ENCODE measurements at regions not wholly inside any gene's neighbourhood (a gene's known extent, or its start where the extent isn't known, plus 50 kb on each side); places are given as distances from the start of the nearest gene placed in this dataset.

DNA sequence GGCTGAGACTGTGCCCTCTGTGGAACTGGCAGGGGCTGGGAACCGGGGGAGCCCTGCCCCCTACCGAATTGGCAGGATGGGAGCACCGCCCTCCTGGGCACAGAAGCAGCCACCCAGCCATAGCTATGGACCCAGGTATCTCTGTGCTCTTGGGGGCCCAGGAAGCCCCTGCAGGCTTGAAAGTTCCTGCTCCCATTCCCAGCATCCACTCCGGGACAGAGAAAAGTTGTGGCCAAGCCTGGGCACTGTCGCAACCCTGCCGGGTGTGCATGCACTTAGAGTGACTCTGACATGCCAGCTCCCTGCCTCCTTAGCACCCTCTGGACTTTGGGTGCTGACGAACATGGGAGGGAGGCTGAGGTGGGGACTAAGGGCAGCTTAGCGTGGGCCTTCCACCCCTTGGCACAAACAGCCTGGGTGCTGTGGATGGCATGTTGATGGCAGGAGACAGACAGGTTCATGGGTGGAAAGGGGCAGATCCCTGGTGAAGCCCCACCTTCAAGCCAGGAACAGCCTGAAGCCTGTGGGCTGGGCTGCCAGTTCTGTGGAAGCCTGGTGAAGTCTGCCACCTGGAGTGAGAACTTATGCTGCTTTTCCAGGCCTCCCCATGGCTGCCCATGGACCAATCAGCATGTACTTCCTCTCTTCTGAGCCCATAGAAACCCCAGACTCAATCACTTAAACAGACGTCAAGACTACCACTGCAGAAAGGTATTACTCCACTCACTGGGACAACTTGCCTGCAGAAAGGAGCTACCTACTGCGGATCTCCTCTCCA, 279.0 kb downstream of the ATXN7L3B start:
- no peak for DNase-seq (ENCODE audit: low read depth)

DNA sequence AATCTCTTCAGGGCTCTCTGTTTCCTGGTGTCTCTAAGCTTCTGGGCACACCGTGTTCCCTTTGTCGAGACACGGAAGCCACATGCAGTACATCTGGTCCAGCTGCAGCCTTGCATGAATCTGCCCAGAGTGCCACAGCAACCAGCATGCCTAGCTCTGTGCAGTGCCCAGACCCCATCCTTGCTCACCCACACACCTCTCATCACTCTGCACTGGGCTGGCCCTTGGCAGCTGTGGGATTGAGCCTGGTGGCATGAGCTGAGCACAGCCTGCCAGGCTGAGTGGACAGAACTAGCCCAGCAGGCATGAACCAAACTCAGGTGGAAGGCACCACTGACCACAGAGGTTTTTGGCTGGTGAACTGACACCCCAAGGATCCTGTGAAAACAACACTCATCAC, 279.9 kb downstream of the ATXN7L3B start:
- no peak for DNase-seq (ENCODE audit: low read depth)

GRCh38 chr12:74818412-74818811, 280.8 kb downstream of the ATXN7L3B start:
- no peak for DNase-seq (ENCODE audit: low read depth)

GRCh38 chr12:74820324-74820723, 282.7 kb downstream of the ATXN7L3B start:
- no peak for DNase-seq (ENCODE audit: low read depth)

- no peak for DNase-seq (ENCODE audit: low read depth)
Measured at GRCh38 chr12:74836567-74836966, 298.9 kb downstream of the ATXN7L3B start.

- no peak for DNase-seq (ENCODE audit: low read depth)
Measured at GRCh38 chr12:74846116-74846515, 308.5 kb downstream of the ATXN7L3B start.

GRCh38 chr12:74847169-74847568, 309.5 kb downstream of the ATXN7L3B start:
- no peak for DNase-seq (ENCODE audit: low read depth)

DNA sequence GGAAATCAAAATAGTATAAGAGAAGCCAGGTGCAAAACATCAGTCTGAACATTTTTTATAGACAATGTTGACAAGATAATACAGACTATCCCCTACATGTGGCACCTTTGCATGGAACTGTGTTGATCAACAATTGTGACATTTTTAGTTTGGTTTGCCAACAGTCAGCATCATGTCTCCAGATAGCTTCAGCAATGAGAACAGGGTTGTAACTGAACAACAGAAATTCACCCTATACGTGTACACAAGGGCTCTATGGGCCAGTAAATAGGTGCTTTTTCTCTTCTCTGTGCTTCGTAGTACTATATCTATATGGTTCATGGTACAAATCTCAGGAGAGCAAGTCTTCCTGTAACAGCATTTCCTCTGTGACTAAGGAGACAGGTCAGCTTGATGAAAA, 310.4 kb downstream of the ATXN7L3B start:
- DNase-seq (ENCODE audit: low read depth): no peak

DNA sequence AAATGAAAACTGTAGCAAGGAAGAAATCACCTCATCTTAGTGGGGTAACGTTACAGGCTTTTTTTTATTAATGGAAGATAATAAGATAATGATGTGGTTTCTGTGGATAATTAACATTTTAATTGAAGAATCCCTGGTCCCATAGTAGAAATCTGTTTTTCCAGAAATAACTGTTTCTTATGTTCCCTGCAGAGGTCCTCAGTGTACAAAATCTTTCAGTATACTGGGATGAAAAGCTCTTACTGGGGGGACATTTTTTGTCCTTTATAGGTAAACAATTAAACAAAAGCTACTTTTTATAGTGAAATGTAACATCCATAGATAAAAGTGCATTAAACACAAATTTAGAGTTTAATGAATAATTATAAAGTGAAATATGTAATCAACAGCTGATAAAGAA, 312.2 kb downstream of the ATXN7L3B start:
- DNase-seq (ENCODE audit: low read depth): no peak

- no peak for DNase-seq (ENCODE audit: low read depth)
Measured at GRCh38 chr12:74871817-74872216, 334.2 kb downstream of the ATXN7L3B start.

- DNase-seq (ENCODE audit: low read depth): no peak
Measured at GRCh38 chr12:74885775-74886174, 323.9 kb downstream of the KCNC2 start.

DNA sequence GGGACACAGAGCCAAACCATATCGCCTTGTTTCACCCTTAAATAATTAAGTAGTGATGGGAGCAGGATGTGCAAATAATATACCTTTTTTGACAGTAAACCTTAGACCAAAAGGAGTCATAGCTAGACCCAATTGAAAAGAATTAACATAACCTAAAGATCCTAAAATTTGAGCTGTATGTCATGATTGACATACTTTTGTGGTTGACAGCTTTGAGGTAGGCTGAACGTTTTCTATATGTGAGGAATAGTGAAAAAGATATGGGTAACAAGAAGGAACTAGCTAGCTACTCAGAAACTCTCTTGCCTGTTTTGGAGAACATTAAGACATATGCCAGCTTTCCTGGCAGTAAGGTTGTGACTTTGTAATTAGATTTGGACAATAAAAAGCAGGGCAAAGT, 320.6 kb downstream of the KCNC2 start:
- DNase-seq (ENCODE audit: low read depth): no peak

DNA sequence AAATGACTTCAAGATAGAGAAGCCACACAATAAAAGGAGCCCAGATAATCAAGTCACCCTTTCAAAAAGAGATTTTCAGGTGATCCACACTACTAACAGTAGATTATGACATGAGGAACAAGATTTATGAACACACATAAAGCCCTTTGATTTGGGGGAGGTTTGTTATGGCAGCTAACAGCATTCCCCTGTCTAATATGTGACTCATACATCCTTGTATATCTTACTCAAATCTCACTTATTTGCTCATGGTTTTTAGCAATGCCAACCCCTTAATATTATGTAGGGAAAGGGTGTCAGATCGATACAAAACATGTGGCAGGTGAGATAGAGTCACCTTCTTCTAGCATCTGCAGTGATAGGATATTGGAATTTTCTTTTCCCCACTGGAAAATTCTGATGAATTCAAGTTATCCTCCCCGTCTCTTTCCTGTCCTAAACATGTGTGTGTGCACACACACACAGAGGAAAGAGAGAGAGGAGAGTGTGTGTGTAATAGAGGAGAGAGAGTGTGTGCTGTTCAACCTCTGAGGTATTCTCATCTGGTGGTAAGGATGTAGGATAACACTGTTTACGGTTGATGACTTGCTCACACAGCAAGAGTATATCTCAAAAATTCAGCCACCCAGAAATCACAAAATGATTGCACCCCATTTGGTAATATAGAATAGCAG, 319.9 kb downstream of the KCNC2 start:
- peak; percentile 65 for DNase-seq (ENCODE audit: low read depth)

DNA sequence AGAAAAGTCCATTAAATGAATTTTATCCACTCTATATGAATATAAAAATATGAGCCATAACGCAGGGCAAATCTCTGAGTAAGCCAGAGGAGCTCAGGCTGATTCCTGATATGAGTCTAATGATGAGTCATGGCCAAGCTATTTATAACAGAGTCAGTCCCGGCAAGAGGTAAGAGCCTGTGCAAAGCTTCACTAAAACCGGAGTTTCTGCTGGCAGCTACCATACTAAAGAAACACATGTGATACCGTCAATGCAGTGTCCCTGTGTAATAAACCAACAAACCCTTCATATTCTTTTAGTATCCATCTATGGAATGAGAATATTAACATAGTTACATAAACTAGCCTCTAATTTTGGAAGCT, 319.4 kb downstream of the KCNC2 start:
- peak; percentile 86 for DNase-seq (ENCODE audit: low read depth)

DNA sequence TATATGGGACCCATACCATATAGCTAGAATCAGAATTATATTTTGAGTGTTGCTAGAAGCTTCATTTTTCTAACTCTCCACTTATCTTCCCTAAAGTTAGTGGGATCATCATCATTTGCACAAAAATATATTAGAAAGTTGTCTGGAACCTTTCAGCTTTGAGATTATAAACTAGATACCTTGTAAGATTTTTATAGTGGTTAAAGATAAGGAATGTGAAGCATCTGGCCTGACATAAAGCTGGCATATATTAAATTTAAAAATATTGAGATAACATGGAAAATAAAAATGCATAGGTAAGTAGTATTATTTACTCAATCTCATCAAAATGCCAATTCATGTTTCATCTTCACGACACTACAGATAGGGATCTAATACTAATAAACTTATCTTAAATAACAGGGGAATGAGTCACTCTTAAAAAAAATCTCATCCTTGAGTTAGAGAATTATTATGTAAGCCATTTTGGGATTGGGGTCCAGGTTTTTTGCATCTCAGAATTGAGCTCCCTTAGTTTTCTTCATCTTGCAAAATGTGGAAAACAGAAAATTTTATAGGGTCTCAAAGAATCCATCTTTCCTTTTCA, 318.5 kb downstream of the KCNC2 start:
- no peak for DNase-seq (ENCODE audit: low read depth)

DNA sequence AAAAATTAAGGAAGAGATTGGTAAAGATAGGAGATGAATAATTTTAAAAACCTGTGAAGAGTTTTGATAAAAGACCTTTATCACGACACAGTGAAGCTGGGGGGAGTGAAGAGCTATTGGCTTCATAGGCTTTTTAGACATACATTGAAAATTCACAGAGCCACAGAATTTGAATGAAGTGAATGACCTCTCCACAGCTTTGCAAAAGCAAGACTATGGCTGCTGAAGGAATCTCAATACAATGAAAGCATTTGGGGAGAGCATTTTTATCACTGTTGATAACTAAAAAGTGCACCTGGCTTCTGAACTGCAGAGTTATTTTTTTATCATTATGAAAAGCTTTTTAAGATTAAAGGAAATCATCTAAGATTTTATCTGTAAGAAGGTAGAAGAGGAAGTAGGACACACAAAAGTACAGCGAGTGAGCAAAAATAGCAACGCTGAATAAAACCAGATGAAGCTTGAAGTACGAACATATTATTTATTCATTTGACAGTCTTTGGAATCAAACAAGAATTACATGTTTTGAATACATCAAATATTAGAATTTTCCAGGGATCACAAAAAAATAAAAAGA, 317.5 kb downstream of the KCNC2 start:
- no peak for DNase-seq (ENCODE audit: low read depth)

DNA sequence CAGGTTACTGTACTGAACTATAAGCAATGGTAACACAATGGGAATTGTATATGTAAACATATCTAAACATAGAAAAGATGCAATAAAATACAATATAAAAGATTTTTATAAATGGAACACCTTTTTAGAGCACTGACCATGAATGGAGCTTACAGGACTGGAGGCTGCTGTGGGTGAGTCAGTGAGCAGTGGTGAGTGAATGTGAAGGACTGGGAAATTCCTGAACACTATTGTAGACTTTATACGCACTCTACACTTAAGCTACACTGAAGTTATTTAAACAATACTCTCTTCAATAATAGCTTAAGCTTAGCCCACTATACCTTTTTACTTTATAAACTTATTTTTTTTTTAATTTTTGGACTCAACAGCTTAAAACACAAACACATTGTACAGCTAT, 313.5 kb downstream of the KCNC2 start:
- peak; percentile 28 for DNase-seq (ENCODE audit: low read depth)

GRCh38 chr12:74897425-74898211, 312.0 kb downstream of the KCNC2 start:
- no peak for DNase-seq (ENCODE audit: low read depth)

GRCh38 chr12:74899031-74899829, 310.4 kb downstream of the KCNC2 start:
- peak; percentile 68 for DNase-seq (ENCODE audit: low read depth)

GRCh38 chr12:74900232-74900631, 309.4 kb downstream of the KCNC2 start:
- no peak for DNase-seq (ENCODE audit: low read depth)

GRCh38 chr12:74903522-74903921, 306.1 kb downstream of the KCNC2 start:
- peak; percentile 17 for DNase-seq (ENCODE audit: low read depth)

Data from amniotic epithelial cell (primary cell).